Peyer's patch (tissue), 4 donors: ENCODE measurements at regions not wholly inside any gene's neighbourhood (a gene's known extent, or its start where the extent isn't known, plus 50 kb on each side); places are given as distances from the start of the nearest gene placed in this dataset.

ENCODE experiments used
- POLR2A ChIP-seq, 2 donors: fragments of 450-650 bp; IDR thresholded peaks; one replicate each; pipeline ENCODE4 v1.5.1; 2017; ENCODE audit warnings: antibody characterized with exemption in 2 of 2, mild to moderate bottlenecking in 2 of 2, moderate library complexity in 2 of 2
- TF ChIP-seq, protein P1 (sequence below), 6 experiments: fragments of 450-650 bp in 4 of 6; fragments of 200-600 bp in 2 of 6; sonication (generic) in 1 of 6; IDR thresholded peaks; one replicate each; pipeline ENCODE4 v1.5.1; 2017 to 2019; ENCODE audit warnings: antibody characterized with exemption in 6 of 6, mild to moderate bottlenecking in 3 of 6, moderate library complexity in 1 of 6

DNA sequence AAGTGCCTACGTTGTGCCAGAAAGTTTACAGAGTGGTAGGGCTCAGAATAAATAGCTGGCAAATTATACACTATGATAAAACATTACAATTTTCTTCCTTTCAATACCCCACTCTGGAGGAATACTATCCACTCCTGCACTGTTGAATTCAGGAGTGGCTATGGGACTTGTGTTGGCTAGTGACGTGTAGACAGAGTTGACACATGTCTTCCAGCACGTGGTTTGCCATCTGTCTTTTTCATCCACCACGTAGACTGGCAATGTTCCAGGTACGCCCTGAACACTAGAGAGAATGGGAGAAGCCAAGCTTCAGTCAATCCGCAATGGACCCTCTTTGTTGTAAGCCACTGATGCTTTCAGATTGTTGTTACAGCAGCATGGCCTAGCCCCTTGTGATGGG lies 168.8 kb upstream of the RBPJ start:
- TF ChIP-seq, protein P1, sequence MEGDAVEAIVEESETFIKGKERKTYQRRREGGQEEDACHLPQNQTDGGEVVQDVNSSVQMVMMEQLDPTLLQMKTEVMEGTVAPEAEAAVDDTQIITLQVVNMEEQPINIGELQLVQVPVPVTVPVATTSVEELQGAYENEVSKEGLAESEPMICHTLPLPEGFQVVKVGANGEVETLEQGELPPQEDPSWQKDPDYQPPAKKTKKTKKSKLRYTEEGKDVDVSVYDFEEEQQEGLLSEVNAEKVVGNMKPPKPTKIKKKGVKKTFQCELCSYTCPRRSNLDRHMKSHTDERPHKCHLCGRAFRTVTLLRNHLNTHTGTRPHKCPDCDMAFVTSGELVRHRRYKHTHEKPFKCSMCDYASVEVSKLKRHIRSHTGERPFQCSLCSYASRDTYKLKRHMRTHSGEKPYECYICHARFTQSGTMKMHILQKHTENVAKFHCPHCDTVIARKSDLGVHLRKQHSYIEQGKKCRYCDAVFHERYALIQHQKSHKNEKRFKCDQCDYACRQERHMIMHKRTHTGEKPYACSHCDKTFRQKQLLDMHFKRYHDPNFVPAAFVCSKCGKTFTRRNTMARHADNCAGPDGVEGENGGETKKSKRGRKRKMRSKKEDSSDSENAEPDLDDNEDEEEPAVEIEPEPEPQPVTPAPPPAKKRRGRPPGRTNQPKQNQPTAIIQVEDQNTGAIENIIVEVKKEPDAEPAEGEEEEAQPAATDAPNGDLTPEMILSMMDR (IDR thresholded peaks at IDR 0.05), result no peak
- TF ChIP-seq POLR2A (IDR thresholded peaks at IDR 0.05), result no peak
